RWPE1 (cell line): ENCODE measurements at regions not wholly inside any gene's neighbourhood (a gene's known extent, or its start where the extent isn't known, plus 50 kb on each side); places are given as distances from the start of the nearest gene placed in this dataset.

Experiments used
- CTCF ChIA-PET: fragments of 350-600 bp; sonication (Branson Sonifier 250); formaldehyde crosslinking; extraction: SDS; loops from one replicate; lab custom pipeline; 2021; lab: Yijun Ruan, JAX
- POLR2A ChIA-PET: fragments of 400-600 bp; formaldehyde crosslinking; extraction: SDS; loops from one replicate; lab custom pipeline; 2020; ENCODE audit warnings: antibody characterized with exemption; ENCODE audit not compliant: low non-redundant PET; lab: Yijun Ruan, JAX
- DNase-seq: peaks from one replicate; pipeline ENCODE4 v3.0.0; 2012; ENCODE audit warnings: low spot score
- H3K27ac ChIP-seq: fragments of 450-650 bp; 2 replicates; pipeline ENCODE4 v1.5.1; 2017
- CTCF ChIP-seq: fragments of 450-650 bp; conservative IDR thresholded peaks from 2 replicates; pipeline ENCODE4 v1.5.1; 2017; ENCODE audit warnings: low read depth, mild to moderate bottlenecking

GRCh38 chr19:29104605-29105241 lies 108.2 kb downstream of the UQCRFS1 start:
- no peak for TF ChIP-seq CTCF
- POLR2A ChIA-PET: no interaction called here
- no peak overlapping the region for H3K27ac ChIP-seq
- no peak for DNase-seq
- CTCF ChIA-PET: no interaction called here

- CTCF ChIA-PET: interaction anchor here (0.7 to 0.9 kb wide), 2 partner anchors 22 to 63 kb away, joined by 3 to 5 read pairs; no protein-coding TSS in a partner anchor
- POLR2A ChIA-PET: no interaction called here
- no peak for TF ChIP-seq CTCF
- H3K27ac ChIP-seq: peak overlapping the region; percentile 87
- DNase-seq: peak; percentile 84
These were observed 114.0 kb downstream of the UQCRFS1 start for GRCh38 chr19:29098863-29099481.

- H3K27ac ChIP-seq: peak overlapping the region; percentile 87
- TF ChIP-seq CTCF: no peak
- CTCF ChIA-PET: interaction anchor here (0.7 kb wide), 1 partner anchor 64 kb away, joined by 3 read pairs; no protein-coding TSS in a partner anchor
- no peak for DNase-seq
- POLR2A ChIA-PET: no interaction called here
These were observed 114.9 kb downstream of the UQCRFS1 start for GRCh38 chr19:29098091-29098490.

GRCh38 chr19:29096896-29097295 lies 116.1 kb downstream of the UQCRFS1 start:
- CTCF ChIA-PET: no interaction called here
- no peak overlapping the region for H3K27ac ChIP-seq
- DNase-seq: no peak
- POLR2A ChIA-PET: no interaction called here
- no peak for TF ChIP-seq CTCF

GRCh38 chr19:29093553-29093908 lies 119.4 kb downstream of the UQCRFS1 start:
- no peak overlapping the region for H3K27ac ChIP-seq
- no peak for TF ChIP-seq CTCF
- ChIA-PET POLR2A (no interaction called here), CTCF (no interaction called here)
- DNase-seq: no peak

- no peak for TF ChIP-seq CTCF
- H3K27ac ChIP-seq: no peak overlapping the region
- CTCF ChIA-PET: interaction anchor here (0.6 to 1.1 kb wide), 2 partner anchors 9 to 18 kb away, joined by 3 read pairs; no protein-coding TSS in a partner anchor
- DNase-seq: no peak
- POLR2A ChIA-PET: no interaction called here
These were observed 120.0 kb downstream of the UQCRFS1 start for GRCh38 chr19:29092712-29093552.
